Nucleus accumbens (tissue), 56 donors: ENCODE measurements at regions not wholly inside any gene's neighbourhood (a gene's known extent, or its start where the extent isn't known, plus 50 kb on each side); places are given as distances from the start of the nearest gene placed in this dataset.
"Not testable (repeated sequence)": the region's sequence is repeated elsewhere in the genome, so short reads cannot be mapped to it uniquely, and the experiment has no call there.

ENCODE experiments used
- DNase-seq, 56 donors: peaks; one replicate each; lab custom pipeline; 2025; lab: John Stamatoyannopoulos, UW

DNA sequence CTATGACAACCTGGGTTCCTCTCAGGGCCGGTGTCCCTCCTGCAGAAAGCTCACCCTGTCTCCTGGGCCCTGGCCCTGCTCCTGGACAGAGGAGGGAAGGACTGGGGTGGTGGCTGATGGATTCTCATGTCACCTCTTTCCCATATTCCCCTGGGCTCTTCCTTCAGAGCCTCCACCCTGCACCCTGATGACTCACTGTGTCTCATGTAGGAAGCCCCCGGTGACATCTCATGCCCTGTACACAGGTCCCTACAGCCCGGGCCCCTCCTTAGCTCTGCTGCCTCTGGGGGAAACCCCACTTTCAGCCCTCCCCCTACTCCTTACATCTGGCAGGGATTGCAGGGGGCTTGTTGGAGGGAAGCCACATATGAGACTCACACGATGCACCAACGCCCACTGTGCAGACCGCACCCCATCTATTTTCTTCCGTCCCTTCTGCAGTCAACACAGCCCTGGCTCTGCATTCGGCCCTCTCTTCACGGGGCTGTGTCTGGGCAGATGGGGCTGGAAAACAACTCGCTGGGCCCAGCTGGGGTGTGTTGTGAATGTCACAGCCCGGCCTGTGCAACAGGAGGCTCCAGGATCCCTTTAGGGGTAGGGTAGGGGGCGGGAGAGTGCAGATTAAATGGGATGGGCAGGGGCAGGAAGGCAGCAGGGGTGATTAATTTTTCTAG, 124.6 kb upstream of the SULF2 start:
- not testable (repeated sequence) for DNase-seq

DNA sequence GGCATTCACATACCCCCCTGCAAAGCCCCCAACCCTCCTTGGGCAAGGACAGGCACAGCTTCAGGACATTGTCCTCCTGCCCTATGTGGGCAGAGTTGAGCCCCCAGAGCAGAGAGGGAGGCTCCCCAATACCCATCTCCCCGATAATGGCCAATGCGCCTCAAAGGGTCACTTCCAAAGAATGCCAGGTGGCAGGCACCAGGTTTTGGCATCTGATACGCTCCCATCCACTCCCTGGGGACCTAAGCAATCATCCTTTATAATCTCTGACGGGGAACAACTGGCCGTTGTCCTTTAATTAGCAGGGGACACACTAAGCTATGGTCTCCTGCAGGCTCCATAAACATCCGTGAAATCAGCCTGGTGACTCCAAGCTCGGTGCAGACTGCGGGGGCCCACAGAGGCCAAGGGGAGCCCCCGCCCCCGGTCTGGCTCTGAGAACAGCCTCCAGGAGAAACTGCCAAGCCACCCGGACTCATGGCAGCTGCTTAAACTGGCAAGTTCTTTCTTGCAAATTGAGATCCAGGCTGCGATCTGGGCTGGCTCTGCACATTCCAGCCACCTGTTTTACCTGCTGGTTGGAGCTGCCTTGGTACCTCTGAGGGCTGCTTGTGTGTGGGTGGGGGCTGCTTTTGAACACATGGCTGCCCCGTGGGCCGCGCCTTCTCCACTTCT, 123.2 kb upstream of the SULF2 start:
- peak in 1 of 56 donors; percentile 7 for DNase-seq

DNA sequence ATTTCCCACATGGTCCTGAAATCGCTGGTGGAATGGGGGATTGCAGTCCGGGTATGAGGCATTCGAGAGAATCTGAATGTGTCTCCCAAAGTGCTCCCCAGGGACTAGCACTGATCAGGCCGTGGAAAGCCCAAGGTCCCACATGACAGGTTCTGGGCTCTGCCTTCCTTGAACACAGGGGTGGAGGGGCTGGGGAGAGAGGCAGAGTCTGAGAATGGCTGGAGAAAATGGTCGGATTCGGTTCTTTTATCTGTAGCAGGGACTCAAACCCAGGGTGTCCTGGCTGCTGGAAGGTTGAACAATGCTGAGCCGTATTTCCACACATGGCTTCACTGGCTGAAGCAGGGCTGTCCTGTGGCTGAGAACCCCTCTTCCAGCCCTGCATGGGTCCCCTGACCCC, 122.7 kb upstream of the SULF2 start:
- DNase-seq, result not testable (repeated sequence)

GRCh38 chr20:47907031-47907675, 121.9 kb upstream of the SULF2 start:
- peak in 16 of 56 donors; percentile 2 to 55 (median 22) for DNase-seq

GRCh38 chr20:47906348-47906660, 121.0 kb upstream of the SULF2 start:
- no peak for DNase-seq

DNA sequence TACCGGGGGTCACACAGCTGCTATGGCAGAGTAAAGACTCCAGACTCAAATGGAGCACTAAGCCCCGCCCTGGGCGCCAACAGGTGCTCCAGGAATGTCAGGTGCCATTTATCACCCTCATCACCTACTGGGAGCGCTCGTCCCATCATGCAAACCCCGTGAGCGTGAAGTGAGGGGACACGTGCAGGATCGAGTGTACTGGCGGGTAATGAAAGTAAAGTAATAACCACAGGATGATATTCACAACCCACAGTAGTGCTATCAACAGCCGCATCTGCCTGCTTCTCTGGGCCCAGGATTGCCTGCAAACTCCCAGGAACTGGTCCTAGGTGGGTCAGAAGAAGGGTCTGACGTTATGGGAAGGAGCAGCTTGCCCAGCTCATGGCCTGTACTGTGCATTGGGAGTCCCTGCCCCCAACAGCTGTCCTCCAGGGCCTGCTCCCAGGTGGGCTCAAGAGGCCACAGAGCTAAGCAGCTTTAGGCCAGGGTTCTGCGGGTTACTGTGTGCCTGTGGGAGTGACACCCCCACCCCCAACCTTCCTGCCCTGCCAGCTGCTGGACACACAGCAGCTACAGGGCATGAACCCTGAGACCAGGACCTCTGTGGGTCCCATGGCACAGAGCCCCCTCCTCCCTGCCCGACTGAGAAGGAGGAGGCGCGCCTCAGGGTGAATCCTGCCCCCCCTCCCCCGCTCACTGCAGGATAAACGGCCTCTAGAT, 120.5 kb upstream of the SULF2 start:
- no peak for DNase-seq

- not testable (repeated sequence) for DNase-seq
These were observed 117.7 kb upstream of the SULF2 start for GRCh38 chr20:47903009-47903408.

- DNase-seq, result not testable (repeated sequence)
These were observed 114.0 kb upstream of the SULF2 start for GRCh38 chr20:47899313-47899712.

GRCh38 chr20:47897461-47897860, 112.2 kb upstream of the SULF2 start:
- no peak for DNase-seq

DNA sequence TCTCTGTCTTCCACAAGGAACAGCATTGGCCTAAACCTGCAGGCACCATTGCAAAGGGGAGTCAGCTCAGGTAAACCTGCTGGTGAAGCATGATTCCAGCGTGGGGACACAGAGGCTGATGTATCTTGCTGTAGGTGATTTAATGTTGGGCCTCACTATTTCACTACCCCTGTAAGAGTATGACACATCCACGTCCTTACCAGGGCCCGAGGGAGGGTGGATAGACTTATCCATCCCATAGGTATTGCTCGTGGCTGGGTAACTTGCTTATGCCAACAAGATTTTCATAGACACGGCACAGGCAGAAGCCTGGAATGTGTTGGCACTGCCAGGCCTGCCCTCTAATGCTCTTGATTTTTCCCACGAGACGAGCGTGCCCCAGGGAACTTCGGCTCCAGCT, 107.4 kb upstream of the SULF2 start:
- DNase-seq, result not testable (repeated sequence)

GRCh38 chr20:47890708-47891107, 105.4 kb upstream of the SULF2 start:
- DNase-seq, result not testable (repeated sequence)

GRCh38 chr20:47889751-47890150, 104.5 kb upstream of the SULF2 start:
- not testable (repeated sequence) for DNase-seq

DNA sequence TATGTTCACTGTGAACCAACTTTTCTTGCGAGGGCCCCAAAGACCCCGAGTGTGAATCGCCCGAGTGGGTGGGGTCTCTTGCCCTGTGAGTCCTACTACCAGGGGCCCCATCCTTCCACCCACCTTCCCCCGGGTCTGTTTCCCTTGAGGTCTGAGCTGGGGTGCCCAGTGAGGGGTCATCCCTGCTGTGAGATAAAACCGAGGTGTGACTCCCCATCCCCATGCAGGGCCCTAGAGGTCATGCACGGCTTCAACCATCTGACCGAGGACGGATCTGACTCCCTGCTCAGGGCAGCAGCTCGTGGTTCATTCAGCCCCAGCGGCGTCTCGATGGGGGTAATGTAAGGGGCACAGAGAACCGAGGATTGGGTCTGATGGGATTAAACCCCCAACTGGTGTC, 103.1 kb upstream of the SULF2 start:
- DNase-seq, result no peak

GRCh38 chr20:47887477-47888080, 102.3 kb upstream of the SULF2 start:
- DNase-seq, result no peak

- DNase-seq, result no peak
These were observed 101.8 kb upstream of the SULF2 start for GRCh38 chr20:47887064-47887463.

DNA sequence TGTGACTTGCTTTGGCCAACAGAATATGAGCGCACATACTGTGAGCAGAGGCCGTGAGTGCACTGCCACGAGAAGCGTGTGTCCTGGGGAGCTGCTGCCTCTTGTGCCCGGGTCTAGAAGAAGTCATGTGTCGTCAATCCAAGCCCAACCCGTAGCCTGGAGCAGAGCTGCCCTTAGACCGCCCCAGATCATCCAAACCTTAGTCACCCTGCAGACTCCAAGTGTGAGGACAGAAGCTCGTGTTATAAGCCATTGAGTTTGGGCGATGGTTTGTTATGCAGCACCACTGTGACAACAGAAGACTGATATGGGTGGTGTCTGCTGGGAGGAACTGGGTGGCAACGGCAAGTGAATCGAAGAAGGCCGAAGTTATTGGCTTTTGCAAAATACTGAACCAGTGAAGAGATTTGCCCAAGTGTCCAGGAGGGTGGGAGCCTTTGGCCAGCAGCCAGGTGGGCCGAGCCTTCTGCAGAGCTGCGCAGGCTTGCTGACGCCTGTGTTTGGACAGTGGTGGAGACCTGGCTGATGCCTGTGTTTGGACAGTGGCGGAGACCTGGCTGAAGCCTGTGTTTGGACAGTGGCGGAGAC, 101.3 kb upstream of the SULF2 start:
- DNase-seq, result no peak

DNA sequence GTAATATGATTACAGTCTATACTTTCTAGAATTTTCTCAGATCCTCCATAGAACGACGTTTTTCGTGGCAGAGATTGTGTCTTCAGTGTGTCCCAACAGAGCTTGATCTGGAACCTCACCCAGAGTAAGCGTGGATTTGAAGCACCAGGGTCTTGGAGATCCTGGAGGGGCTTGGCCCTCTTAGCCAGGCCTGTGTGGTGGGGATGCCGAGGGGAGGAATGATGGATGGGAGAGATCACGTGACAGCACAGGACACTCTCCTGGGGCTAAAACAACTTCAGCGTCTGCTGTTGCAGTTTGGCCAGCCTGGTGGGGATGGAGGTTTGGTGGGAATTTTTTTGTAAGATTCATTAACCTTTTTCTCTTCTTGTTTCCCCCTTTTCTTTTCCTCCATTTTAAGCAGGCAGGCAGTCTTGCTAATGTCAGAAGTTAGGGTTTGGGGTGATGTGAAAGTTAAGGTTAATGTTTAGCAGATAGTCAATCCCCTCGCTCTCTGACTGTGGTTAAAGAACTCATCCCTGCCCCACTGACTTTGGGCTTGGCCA, 100.7 kb upstream of the SULF2 start:
- no peak for DNase-seq

GRCh38 chr20:47883940-47884339, 98.7 kb upstream of the SULF2 start:
- not testable (repeated sequence) for DNase-seq

GRCh38 chr20:47883186-47883585, 97.9 kb upstream of the SULF2 start:
- DNase-seq, result no peak

- no peak for DNase-seq
These were observed 94.5 kb upstream of the SULF2 start for GRCh38 chr20:47879771-47880170.
